Inferior parietal cortex (tissue), 1 donor: ENCODE measurements at regions not wholly inside any gene's neighbourhood (a gene's known extent, or its start where the extent isn't known, plus 50 kb on each side); places are given as distances from the start of the nearest gene placed in this dataset.

Experiments used
- DNase-seq: peaks from one replicate; pipeline ENCODE4 v3.0.0-alpha.2; 2016; ENCODE audit errors: extremely low spot score

DNA sequence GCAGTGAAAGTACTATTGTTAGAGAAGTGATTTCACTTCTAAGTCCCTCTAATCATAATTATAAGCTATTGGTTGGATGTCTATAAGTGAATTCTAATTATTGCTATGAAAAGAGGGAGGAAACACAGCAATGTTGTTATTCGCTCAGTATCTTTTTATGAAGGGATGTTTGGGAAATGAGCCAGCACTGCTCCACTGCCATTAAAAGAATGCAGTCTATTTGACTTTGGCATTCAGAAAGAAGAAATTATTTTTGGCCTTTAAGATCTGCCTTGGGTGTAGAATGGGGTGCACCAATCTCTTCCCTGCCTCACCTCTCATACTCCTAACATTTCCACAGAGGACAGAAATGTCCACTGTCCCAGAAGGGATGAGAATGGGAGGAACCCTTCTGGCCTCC lies 332.0 kb downstream of the SPATA31D1 start:
- DNase-seq: no peak

DNA sequence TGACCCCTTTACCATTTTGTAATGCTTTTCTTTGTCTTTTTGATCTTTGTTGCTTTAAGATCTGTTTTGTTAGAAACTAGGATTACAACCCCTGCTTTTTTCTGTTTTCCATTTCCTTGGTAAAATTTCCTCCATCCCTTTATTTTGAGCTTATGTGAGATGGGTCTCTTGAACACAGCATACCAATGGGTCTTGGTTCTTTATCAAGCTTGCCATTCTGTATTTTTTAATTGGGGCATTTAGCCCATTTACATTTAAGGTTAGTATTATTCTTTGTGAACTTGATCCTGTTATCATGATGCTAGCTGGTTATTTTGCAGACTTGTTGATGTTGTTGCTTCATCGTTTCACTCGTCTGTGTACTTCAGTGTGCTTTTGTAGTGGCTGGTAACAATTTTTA lies 337.3 kb downstream of the SPATA31D1 start:
- DNase-seq: no peak

DNA sequence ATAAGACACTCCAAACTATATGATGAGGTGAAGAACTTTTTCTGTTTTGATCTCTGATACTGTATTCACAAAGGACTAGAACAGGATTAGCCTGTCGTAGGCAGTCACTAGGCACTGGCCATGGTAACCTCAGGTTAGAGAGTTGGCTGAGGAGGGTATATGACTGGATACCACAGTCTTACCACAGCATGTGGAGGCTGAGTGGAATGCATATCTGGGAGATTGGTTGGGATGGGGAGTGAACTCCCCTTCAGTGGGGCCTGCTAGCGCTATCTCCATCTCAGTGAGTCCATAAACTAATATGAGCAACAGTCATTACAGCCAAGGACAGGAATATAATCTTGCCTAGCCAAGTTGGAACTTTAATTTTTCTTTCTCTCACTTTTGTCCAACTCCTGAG lies 339.1 kb downstream of the SPATA31D1 start:
- DNase-seq: no peak

DNA sequence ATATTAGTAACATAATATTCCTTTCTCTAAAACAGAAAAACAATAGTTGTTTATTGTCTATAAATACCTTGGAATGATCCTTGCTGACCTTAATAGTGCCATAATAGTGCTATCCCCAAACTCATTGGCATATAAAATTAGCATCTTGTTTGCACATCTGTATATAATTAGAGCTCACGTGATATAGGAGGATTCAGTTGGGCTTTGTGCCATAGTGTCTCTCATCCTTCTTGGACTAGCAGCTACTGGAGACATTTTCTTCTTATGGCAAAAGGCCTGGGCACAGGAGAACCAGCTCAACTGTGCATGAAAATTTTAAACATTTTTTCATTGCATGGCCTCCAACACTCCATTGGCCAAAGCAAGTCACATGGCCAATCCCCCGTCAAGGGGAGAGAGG lies 342.5 kb downstream of the SPATA31D1 start:
- no peak for DNase-seq

DNA sequence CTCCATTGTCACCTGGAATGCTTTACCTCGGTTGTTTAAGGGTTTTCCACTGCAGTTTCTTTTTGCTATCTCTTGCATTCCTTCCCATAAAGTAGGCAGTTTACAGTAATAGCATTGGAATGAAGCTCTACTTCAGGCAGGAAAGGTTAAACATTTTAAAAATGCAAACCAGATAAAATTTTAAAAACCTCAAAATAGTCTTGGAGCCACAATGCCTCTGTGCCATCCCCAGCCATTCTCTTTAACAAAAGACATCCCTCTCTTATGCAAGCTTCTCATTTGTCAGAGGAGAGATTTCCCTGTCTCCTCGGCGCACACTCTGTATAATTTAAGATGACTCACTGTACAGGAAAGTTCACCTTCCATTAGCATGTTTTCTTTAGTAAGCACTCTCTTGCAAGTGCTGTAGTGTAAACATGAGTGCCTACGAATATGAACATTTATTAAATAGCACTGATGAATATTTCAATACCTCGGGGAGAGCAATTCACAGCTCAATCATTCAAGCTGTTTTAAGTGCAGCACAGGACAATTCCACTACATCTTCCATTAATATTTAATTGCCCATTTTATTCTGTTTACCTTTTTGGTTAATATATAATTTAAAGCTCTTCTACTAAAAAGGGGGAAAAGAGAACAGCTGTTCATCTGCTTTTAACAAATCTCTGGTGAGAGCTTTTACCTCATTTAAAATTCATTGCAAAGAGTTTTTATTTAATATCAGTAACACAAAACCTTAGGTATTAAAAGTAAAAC lies 343.6 kb downstream of the SPATA31D1 start:
- DNase-seq: no peak

DNA sequence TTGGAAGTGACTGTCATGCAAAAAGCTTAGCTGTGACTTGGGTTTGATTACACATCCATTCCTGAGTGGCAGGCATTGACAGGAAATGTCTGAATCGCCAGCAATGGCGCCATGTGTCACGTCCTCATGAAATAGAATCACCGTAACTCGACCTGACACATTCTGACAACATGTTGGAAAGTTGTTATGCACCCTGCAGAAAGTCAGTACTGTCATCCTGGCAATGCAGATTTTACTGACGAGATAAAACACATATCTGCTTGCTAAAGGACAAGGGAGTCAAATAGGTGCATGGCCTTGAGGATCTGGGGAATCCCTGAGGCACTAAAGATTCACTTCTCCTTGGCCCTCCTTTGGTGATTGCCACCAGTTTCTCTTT lies 344.2 kb downstream of the SPATA31D1 start:
- DNase-seq: no peak

DNA sequence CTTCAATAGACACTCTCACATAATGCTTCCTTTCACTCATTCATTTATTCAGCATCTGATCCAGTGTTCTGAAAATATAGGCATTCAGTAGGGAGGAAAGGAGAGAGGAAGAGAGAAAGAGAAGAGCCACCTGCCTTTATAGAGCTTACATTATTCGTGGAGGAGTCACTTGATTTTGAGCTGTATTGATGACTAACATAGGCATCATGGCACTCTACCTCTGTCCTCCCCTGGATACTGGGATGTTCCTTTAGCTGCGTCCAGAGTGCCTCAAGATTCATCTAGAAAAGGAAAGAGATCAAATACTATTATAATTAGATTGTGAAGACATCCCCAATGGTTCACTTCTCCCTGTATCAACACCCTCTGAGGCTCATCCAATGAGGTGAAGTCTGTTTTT lies 345.1 kb downstream of the SPATA31D1 start:
- no peak for DNase-seq

DNA sequence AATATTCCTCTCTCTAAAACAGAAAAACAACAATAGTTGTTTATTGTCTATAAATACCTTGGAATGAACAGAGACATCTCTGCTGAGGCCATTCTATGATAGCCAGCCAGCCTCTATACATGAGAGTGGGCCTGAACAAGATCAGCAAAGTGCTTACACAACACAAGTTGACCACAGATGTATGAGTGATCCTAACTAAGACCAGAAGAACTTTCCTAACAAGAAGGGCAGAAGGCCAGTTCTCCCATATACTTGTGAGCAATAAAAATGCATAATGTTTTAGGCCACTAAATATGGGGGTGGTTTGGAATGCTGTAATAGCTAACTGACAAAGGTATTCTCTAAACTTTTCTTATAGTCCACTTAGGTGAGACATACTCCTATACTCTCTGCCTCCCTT lies 345.7 kb downstream of the SPATA31D1 start:
- no peak for DNase-seq

DNA sequence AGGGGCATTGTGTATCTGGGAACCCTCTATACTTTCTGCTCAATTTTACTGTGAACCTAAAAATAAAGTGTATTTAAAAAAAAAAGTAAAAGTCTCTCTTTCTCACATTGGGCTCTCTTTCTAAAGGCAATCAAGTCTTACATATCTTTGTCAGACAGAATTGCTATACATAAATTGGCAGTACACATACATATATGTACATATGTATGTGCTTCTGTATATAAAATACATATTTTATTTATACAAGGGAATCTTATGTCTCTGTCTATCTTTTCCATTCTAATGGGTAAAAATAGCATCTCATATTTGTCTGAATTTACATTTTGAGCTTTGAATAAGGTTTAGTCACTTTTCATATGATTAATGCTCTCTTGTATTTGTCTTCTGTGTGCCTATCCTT lies 348.8 kb downstream of the SPATA31D1 start:
- DNase-seq: no peak

DNA sequence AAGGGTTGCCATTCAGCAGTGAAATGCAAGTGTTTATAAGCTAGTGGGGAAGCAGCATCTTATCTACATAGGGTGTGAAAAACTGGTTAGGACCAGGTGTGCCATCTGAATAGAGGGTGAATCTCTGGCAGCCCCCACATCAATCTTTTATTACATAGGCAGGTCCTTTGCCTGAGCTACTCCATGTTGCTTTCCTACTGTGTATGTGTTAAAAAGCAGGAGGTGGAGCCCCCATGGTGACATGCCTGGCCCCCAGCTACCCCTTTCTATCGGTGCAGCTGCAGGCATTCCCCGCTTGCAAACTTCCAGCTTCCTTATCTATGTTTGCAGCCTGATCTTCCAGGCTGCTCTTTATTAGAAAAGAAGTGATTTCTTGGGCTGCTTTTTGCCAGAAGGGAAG lies 353.5 kb downstream of the SPATA31D1 start:
- no peak for DNase-seq

DNA sequence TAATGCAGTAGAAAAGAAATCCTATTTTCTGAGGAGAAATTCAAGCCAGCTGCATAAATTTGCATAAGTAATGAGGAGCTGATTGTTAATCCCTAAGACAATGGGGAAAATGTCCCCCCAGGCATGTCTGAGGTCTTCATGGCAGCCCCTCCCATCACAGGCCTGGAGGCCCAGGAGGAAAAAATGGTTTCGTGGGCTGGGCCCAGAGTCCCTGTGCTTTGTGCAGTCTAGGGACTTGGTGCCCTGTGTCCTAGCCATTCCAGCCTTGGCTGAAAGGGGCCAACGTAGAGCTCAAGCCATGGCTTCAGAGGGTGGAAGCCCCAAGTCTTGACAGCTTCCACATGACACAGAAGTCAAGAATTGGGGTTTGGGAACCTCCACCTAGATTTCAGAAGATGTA lies 357.5 kb downstream of the SPATA31D1 start:
- DNase-seq: no peak

DNA sequence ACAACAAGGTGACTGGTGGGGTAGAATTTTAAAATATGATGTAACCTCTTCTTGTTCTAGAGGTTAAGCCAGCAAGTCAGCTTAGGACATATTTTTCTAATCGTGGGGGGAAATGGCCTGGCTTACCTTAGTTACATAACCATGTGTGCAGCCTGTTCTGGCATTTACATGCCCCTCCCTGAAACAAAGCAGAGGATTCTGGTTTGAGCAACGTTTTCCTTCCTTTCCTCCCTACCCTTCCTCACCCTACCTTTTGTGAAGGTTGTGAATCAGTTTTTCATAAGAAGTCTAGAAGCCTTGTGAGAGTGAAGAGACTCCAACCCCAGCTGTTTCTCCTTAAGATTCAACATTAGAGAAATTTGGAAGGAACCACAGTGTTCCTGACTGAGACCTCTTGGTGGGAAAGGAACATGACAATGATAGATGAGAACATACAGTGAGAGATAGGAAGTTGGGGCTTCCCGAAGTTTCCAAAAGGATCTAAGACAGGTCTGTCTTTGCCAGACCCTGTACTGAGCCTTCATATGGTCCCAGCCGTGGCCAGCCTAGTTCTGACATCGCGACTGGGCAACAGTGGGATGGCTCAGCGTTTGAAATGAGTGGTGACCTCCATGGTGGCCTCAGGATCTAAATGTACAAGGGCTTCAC lies 365.2 kb downstream of the SPATA31D1 start:
- DNase-seq: no peak

DNA sequence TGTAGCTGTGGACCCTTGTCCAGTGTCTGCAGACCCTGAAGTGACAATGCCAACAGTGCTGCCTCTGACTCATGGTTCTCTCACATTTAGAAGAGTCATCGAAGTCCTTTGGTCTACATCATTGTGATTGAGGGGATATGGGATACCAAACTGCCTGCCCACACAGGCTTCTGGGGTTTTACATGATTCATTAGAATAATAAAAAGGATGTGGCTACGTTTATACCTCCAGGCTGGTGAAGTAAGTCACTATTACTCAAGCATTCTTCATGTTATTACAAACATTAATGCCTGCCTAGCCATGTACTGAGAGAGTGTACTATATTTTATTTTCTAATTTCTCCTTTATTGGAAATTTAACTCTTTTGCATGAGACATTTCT lies 365.7 kb downstream of the SPATA31D1 start:
- DNase-seq: no peak

DNA sequence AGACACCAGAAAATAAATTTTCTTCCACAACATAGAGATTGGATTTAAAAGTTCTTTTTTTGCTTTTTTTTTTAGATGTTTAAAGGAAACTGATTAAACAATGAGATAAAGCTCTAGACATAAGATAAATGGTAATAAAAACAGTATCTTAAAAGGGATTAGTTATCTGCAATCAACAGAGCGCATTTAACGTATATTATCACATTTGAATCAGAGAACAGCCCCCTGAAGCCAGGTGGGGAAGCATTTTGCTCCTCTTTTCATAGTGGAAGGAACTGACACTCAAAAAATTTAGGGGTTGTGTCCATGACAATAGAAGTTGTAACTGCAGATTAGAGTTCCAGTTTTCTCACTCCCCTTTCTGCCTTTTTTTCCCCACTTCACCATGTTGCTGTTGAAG lies 367.6 kb downstream of the SPATA31D1 start:
- DNase-seq: no peak

DNA sequence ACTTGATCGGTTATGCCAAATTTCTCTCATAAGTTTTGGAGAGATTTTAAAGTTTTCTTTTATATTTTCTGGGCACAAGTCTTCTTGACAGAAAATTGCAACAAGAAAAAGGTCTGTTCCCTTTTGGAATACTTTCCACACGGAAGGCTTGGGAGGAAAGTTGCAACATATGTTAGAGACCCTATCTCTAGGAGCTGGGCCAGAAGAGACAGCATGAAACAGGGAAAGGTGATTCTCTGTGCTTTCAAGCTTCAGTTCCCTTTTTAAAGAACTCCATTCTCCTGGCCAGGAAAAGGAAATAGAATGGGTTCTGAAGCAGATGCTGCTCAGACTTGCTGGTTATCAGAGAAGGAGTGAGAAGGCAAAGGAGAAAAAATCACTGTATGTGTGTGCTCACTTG lies 368.3 kb downstream of the SPATA31D1 start:
- DNase-seq: no peak

DNA sequence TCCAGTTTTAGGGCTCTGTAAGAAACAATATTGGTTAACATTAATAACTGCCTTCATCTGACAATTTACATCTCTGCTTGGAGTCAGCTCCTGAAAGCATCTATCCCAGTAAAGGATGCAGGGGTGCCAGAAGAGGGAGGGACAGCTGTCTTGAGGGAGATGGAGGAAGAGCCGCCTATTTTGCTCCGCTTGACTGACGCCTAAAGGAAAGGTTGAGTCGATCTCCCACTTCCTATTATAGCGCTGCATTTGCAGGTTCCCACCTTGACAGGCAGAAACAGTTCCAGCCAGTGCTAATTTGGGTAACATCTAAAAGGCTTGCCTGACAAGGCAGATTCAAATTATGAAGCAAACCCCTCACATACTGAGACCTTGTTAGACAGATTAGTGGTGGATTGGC lies 374.6 kb downstream of the SPATA31D1 start:
- no peak for DNase-seq

DNA sequence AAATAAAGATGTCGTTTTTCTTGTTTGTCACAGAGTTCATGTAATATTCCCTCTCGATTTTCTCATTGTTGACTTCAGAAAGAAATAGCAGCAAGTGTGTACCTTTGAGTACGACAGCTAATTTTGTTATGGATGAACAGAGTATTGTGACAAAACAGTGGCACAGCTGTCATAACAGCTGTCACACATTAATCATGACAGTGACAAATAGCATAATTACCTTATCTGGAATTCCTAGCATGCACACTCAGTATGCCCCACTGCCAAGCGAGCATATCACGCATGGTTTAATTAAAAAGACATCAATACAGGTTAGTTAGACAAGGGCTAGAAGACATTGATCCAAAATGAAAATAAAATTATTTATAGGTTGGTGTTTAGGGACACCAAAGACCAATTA lies 375.1 kb downstream of the SPATA31D1 start:
- no peak for DNase-seq

DNA sequence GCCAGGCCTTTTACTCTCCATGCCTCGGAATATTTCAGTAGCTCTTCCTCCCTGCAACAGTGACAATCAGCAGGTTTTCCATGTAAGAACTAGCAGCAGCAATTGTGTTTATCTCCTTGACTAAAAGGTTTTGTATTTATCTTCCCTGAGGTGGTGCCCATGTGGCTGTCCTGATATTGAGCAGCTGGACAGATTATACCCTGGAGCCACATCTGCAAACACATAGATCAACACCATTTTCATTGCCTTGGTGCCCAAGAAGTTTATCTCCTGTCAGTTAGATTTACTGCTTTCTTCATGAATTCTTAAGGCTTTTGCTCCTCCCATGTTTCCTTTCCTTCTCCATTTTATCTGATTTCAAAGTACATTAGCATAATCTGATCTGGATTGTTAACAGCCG lies 378.4 kb downstream of the SPATA31D1 start:
- DNase-seq: no peak

DNA sequence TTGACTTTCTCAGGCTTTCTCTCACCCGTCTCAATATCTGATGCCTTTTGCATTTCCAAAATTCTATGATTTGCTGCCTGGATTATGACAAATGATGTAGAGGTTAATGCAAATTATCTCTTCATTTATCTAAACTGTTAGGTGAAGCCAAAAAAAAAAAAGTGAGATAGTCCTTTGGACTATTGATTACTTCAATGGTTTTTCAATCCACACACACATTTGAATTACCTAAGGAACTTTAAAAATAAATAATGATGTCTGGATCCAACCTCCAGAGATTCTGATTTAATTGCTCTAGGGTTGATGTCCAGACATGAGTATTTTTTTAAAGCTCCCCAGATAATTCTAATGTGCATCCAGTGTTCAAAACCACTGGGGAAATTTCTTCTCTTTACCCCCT lies 379.4 kb downstream of the SPATA31D1 start:
- DNase-seq: no peak

DNA sequence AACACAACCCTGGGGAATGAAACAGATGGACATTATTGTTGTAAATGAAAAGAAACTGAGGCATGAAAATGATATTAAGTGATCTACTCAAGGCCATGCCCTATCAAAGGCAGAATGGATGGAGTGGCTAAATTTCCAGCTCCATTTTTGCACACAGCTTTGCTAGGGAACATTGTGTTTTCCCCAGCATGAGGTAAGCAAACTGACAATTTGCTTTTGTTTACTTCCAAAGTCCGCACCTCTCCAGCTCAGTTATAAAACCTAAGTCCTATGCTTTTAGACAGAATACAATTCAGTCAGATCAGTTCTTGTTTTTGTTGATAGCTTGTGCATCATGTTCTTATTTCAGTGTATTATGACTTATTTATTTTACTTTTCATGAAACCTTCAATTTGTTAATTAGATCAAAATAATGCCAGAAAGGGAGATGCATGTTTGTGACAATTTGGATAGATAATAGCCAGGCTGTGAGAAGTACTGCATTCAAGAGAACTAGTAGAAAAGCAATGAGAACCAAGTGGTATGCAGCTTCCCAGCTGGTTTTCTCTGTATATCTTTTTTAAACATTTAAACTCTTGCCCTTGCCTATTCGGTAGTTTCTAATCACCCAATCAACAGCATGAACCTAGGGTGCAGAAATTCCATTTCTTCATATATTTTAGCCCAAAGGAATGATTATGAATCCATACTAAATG lies 380.8 kb downstream of the SPATA31D1 start:
- no peak for DNase-seq

DNA sequence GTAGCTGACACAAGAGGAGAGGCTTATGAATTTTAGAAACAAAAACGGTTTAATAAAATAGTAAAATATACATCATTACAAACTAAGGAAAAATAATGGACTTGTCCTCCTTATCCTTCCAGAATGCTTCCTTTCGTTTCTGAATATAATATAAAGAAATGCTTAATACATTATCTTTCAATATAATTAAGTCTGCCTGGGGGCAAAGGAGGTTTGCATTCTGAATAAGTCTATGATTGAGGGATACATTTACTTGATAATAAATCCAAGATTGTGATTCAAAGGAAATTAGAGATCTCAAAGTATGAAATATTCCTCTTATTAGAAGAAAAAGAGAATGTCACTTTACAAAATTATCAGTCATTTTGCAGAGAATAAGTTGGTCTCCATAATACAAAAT lies 386.5 kb downstream of the SPATA31D1 start:
- no peak for DNase-seq

DNA sequence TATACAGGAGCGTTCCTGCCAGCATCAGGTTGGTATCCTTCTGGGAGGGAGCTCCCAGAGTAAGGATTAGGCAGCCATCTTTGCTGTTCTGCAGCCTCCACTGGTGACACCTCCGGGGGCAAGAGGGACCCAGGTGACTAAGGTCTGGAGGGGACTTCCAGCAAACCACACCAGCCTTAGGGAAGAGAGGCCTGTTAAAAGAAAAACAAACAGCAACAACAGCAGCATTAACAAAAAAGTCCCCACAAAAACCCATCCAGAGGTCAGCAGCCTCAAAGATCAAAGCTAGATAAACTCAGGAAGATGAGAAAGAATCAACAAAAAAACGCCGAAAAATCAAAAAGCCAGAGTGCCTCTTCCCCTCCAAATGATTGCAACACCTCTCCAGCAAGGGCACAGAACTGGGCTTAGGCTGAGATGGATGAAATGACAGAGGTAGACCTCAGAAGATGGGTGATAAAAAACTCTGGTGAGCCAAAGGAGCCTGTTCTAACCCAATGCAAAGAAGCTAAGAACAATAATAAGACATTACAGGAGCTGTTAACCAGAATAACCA lies 388.2 kb downstream of the SPATA31D1 start:
- no peak for DNase-seq
